IMR-90 (cell line): ENCODE measurements at regions not wholly inside any gene's neighbourhood (a gene's known extent, or its start where the extent isn't known, plus 50 kb on each side); places are given as distances from the start of the nearest gene placed in this dataset.

Experiments used
- ATAC-seq: fragments of 200-7000 bp; cut with Tn5 transposase; 2 replicates; pipeline ENCODE4 v1.9.1; 2020; ENCODE audit warnings: low read depth, mild to moderate bottlenecking, moderate library complexity
- BruUV-seq: library from RNA; stranded (reverse); fragments of 400-500 nt; replicated peaks from 2 replicates; lab custom pipeline; 2021; lab: Mats Ljungman, UMichigan
- CTCF ChIA-PET: fragments of 300-600 bp; formaldehyde crosslinking; extraction: SDS; loops from one replicate; lab custom pipeline; 2021; ENCODE audit warnings: antibody characterized with exemption; lab: Yijun Ruan, JAX
- POLR2A ChIA-PET: fragments of 300-600 bp; sonication (Branson Sonifier 250); formaldehyde crosslinking; loops from one replicate; lab custom pipeline; 2022; ENCODE audit warnings: antibody characterized with exemption; ENCODE audit not compliant: unreplicated experiment; lab: Charles Lee
- DNase-seq: peaks from one replicate; pipeline ENCODE4 v3.0.0; 2013
- H2AFZ ChIP-seq: replicated peaks from 2 replicates; pipeline ENCODE3; 2013; ENCODE audit warnings: low read length, mild to moderate bottlenecking; ENCODE audit not compliant: poor library complexity
- H2AK5ac ChIP-seq: 2 replicates; pipeline ENCODE4 v1.6.1; 2013; ENCODE audit warnings: low read depth, low read length, inconsistent platforms
- H2AK9ac ChIP-seq: replicated peaks from 2 replicates; pipeline ENCODE3; 2013; ENCODE audit warnings: mild to moderate bottlenecking, low read depth, low read length, moderate library complexity; ENCODE audit not compliant: poor library complexity
- H2BK120ac ChIP-seq: 2 replicates; pipeline ENCODE4 v1.6.1; 2013; ENCODE audit warnings: low read depth, low read length, inconsistent platforms
- H2BK15ac ChIP-seq: 3 replicates; pipeline ENCODE4 v1.6.1; 2013; ENCODE audit warnings: low read depth, low read length, inconsistent platforms
- H2BK20ac ChIP-seq: 2 replicates; pipeline ENCODE4 v1.6.1; 2013; ENCODE audit warnings: low read depth, mild to moderate bottlenecking, inconsistent platforms, low read length, moderate library complexity
- H2BK5ac ChIP-seq: 2 replicates; pipeline ENCODE4 v1.6.1; 2013; ENCODE audit warnings: mild to moderate bottlenecking, low read depth, low read length, inconsistent platforms; ENCODE audit not compliant: poor library complexity, severe bottlenecking
- H3K14ac ChIP-seq: replicated peaks from 2 replicates; pipeline ENCODE4 v1.6.1; 2013; ENCODE audit warnings: low read depth, low read length, inconsistent platforms
- H3K18ac ChIP-seq: 2 replicates; pipeline ENCODE4 v1.6.1; 2013; ENCODE audit warnings: low read depth, low read length, control low read depth
- H3K23ac ChIP-seq: 2 replicates; pipeline ENCODE4 v1.6.1; 2013; ENCODE audit warnings: low read depth, low read length, inconsistent platforms
- H3K27ac ChIP-seq: 2 replicates; pipeline ENCODE4 v1.5.1; 2013; ENCODE audit warnings: mild to moderate bottlenecking, control low read depth, low read length; ENCODE audit not compliant: insufficient read depth
- H3K27me3 ChIP-seq: 2 replicates; pipeline ENCODE4 v1.6.1; 2013; ENCODE audit warnings: low read length; ENCODE audit not compliant: control insufficient read depth, insufficient read depth
- H3K36me3 ChIP-seq: 2 replicates; pipeline ENCODE4 v1.6.1; 2013; ENCODE audit warnings: low read length, mixed read lengths; ENCODE audit not compliant: control insufficient read depth, insufficient read depth
- H3K4ac ChIP-seq: 2 replicates; pipeline ENCODE4 v1.6.1; 2013; ENCODE audit warnings: low read depth, low read length, inconsistent platforms
- H3K4me1 ChIP-seq: 2 replicates; pipeline ENCODE4 v1.6.1; 2013; ENCODE audit warnings: low read length, mixed read lengths; ENCODE audit not compliant: control insufficient read depth, insufficient read depth
- H3K4me2 ChIP-seq: 2 replicates; pipeline ENCODE4 v1.6.1; 2013; ENCODE audit warnings: low read depth, mild to moderate bottlenecking, control low read depth, low read length, moderate library complexity
- H3K4me3 ChIP-seq: 2 replicates; pipeline ENCODE4 v1.5.1; 2013; ENCODE audit warnings: low read depth, mild to moderate bottlenecking, control low read depth, low read length, moderate library complexity; ENCODE audit not compliant: insufficient read depth
- H3K56ac ChIP-seq: 2 replicates; pipeline ENCODE4 v1.6.1; 2013; ENCODE audit warnings: low read length, inconsistent platforms; ENCODE audit not compliant: insufficient read depth; ENCODE audit errors: extremely low read depth
- H3K79me1 ChIP-seq, 2 experiments: 2 replicates each; pipeline ENCODE4 v1.6.1; 2013; ENCODE audit warnings: low read length in 2 of 2, inconsistent platforms in 1 of 2, low read depth in 1 of 2
- H3K9ac ChIP-seq: 2 replicates; pipeline ENCODE4 v1.6.1; 2013; ENCODE audit warnings: low read depth, low read length, control low read depth
- H3K9me1 ChIP-seq: 2 replicates; pipeline ENCODE4 v1.6.1; 2013; ENCODE audit warnings: low read length, inconsistent platforms; ENCODE audit not compliant: insufficient read depth
- H3K9me3 ChIP-seq: 2 replicates; pipeline ENCODE4 v1.6.1; 2013; ENCODE audit warnings: low read length; ENCODE audit not compliant: control insufficient read depth, insufficient read depth
- H4K20me1 ChIP-seq: 2 replicates; pipeline ENCODE4 v1.6.1; 2013; ENCODE audit warnings: low read length, inconsistent platforms; ENCODE audit not compliant: insufficient read depth
- H4K5ac ChIP-seq: 2 replicates; pipeline ENCODE4 v1.6.1; 2013; ENCODE audit warnings: mild to moderate bottlenecking, low read depth, low read length, control low read depth
- H4K8ac ChIP-seq, 2 experiments: 2 replicates each; pipeline ENCODE4 v1.6.1; 2013; ENCODE audit warnings: low read depth in 2 of 2, low read length in 2 of 2, control low read depth in 1 of 2, inconsistent platforms in 1 of 2
- H4K91ac ChIP-seq: 2 replicates; pipeline ENCODE4 v1.6.1; 2013; ENCODE audit warnings: low read depth, low read length, inconsistent platforms; ENCODE audit not compliant: insufficient read depth
- BHLHE40 ChIP-seq: fragments of 150-350 bp; IDR thresholded peaks from 2 replicates; pipeline ENCODE4 v1.6.1; 2016; ENCODE audit warnings: mild to moderate bottlenecking, low read depth, low read length
- MXI1 ChIP-seq: IDR thresholded peaks from 2 replicates; pipeline ENCODE4 v1.6.1; 2012; ENCODE audit warnings: low read depth, mild to moderate bottlenecking, low read length, moderate library complexity, borderline replicate concordance
- RAD21 ChIP-seq: IDR thresholded peaks from 2 replicates; pipeline ENCODE4 v1.6.1; 2012; ENCODE audit warnings: low read length, improper control_type of control experiment
- RCOR1 ChIP-seq: IDR thresholded peaks from 2 replicates; pipeline ENCODE4 v1.6.1; 2012; ENCODE audit warnings: mild to moderate bottlenecking, low read length, improper control_type of control experiment; ENCODE audit not compliant: insufficient replicate concordance
- RFX5 ChIP-seq: IDR thresholded peaks from 2 replicates; pipeline ENCODE4 v1.8.0; 2012; ENCODE audit warnings: low read depth, mild to moderate bottlenecking, low read length, moderate library complexity
- WGBS, 2 experiments: methylation state at CpG; one replicate each; pipeline versions ENCODE4 v1.1.5 to v1.1.7; 2013; ENCODE audit warnings: missing lambda C conversion rate in 2 of 2; ENCODE audit not compliant: insufficient read length in 1 of 2; ENCODE audit errors: extremely low coverage in 2 of 2; 5-methylcytosine and 5-hydroxymethylcytosine counted together
- dilution Hi-C: fragments of 300-500 bp; cut with HindIII; formaldehyde crosslinking; loops from one replicate; pipeline ENCODE4 v1.14.3; 2018; ENCODE audit warnings: low sequenced_read_pairs; ENCODE audit not compliant: unreplicated experiment
- in situ Hi-C: fragments of 300-500 bp; cut with MboI; formaldehyde crosslinking; loops from 3 replicates; pipeline ENCODE4 v1.14.3; 2019; ENCODE audit warnings: low sequenced_read_pairs, inconsistent platforms, mixed read lengths
- intact Hi-C: fragments of 100-400 bp; cut with micrococcal nuclease; formaldehyde crosslinking; loops from 2 replicates; pipeline ENCODE4 v1.10.0; 2022

GRCh38 chr5:58074717-58075116 is 385.2 kb downstream of the PLK2 start:
- Histone ChIP-seq H3K79me1 (no peaks in the 10 kb centered on the region), H3K4me3 (no peak overlapping the region), H2BK120ac (no peak overlapping the region), H3K27ac (no peak overlapping the region), H2AK5ac (no peak overlapping the region), H4K20me1 (no peaks in the 10 kb centered on the region), H3K23ac (no peak overlapping the region), H4K8ac (no peak overlapping the region), H3K9me3 (no peaks in the 10 kb centered on the region), H3K27me3 (no peaks in the 10 kb centered on the region), H3K4me1 (no peaks in the 10 kb centered on the region), H3K18ac (no peak overlapping the region), H2BK5ac (no peak overlapping the region), H3K4ac (no peak overlapping the region), H3K4me2 (no peak overlapping the region), H2AFZ (no peak overlapping the region), H4K91ac (no peak overlapping the region), H3K9me1 (no peaks in the 10 kb centered on the region), H2BK20ac (no peak overlapping the region), H4K5ac (no peak overlapping the region), H3K56ac (no peak overlapping the region), H3K36me3 (no peaks in the 10 kb centered on the region), H3K9ac (no peak overlapping the region), H3K14ac (no peak overlapping the region), H2AK9ac (no peak overlapping the region), H2BK15ac (no peak overlapping the region)
- ChIA-PET POLR2A (no interaction called here), CTCF (no interaction called here)
- WGBS, 2 experiments, result no CpG with 5 or more reads among the region's 7 CpGs
- in situ Hi-C loops (no loop called here), dilution Hi-C loops (no loop called here), intact Hi-C loops (no loop called here)
- no TSS peak for BruUV-seq
- DNase-seq, result no peak
- ATAC-seq, result no peak
- TF ChIP-seq RFX5, result no peak
- no peak for TF ChIP-seq RCOR1
- TF ChIP-seq RAD21, result no peak
- no peak for TF ChIP-seq MXI1
- no peak for TF ChIP-seq BHLHE40
